HG03558 (cell line): ENCODE measurements at regions not wholly inside any gene's neighbourhood (a gene's known extent, or its start where the extent isn't known, plus 50 kb on each side); places are given as distances from the start of the nearest gene placed in this dataset.

Experiments
- ATAC-seq: cut with Tn5 transposase; IDR thresholded peaks from one replicate; pipeline ENCODE4 v1.9.1; 2021; ENCODE audit warnings: moderate number of reproducible peaks; ENCODE audit not compliant: unreplicated experiment; ENCODE audit errors: extremely low read depth

DNA sequence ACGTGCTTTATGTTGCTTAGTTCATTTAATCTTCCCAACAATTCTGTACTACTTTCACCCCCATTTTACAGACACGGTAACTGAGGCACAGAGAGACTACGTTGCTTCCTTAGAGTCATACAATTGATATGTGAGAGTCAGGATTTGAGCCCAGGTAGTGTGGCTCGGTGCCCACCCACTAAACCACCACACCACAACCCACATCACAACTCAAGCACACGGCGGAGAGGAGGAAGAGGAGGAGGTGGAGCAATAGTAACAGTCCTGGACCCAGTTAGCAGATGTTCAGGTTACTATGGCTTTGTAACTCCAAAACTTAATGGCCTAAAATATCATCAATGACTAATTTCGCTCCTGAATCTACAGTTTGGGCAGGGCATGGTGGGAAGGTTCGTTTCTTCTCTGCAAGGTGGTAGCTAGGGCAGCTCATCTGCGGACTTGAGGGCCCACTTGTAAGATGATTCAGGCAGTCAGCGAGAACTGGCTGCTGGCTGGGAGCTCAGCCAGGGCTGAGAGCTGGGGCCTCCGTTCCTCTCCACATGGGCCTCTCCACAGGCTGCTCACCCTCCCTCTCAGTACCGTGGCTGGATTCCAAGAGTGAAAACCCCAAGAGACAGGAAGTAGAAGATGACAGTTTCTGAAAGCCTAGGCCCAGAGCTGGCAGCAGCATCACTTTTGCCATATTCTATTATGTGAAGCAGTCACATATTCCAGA lies 167.1 kb downstream of the ZFP36L2 start:
- no peak for ATAC-seq

DNA sequence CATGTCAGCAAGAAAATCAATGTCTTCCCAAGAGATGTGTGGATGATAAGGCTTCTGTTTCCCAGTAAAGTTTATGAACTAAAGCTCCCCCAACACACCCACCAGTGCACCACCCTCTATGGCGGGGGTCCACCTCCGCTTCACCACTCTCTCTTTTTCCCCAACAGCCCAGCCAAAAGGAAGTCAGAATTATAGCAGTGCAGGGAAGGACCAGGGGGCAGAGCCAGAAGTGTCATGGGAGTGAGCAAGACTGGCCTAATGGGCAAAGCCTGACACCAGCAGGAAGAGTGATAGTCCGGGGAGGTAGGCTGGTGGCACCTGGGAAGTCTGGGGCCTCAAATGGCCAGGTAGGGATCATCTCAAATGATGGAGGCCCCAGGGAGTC lies 167.7 kb downstream of the ZFP36L2 start:
- ATAC-seq = no peak

DNA sequence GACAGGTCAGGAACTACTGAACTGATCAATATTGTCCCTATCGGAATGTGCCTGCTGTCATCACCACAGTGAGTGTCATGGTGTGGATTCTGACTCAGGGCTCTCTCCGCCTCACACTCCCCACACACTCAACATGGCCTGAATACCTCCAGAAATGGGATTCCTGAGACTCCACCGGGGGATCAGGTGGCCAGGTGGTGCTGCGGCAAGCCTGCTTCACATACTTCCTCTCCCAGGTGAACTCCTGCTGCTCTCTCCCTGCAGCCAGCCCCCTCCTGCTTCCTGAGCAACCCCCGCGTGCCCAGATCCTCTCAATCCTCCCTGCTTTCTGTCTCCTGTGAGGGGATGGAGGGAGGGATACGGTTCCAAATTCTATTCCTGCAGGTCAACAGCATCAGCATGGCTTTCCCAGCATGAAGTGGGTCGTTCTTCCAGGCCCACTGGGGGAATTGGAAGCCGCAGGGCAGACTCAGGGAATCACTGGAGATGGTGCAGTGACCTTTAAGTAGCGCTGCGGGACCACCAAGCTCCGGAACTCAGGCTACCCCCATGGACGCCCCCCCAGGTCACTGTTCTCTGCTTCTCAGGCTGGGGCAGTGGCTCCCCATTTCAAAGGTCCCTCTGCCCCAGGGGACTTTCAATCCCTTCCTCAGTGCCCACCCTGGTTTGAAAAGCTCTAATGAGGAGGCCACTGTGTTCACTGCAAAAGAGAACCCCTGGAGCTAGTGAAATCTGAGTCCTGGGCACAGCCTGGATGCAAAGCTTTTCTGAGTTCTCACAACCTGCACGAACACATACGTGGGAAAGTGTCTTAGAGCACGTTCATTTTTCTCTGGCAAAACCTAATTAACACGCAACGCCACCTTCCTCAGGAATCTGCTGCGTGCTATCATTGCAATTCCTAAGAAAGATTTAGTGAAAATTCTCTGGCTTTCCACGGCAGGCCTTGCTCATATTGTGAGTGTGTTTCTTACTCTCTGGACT lies 168.4 kb downstream of the ZFP36L2 start:
- no peak for ATAC-seq

DNA sequence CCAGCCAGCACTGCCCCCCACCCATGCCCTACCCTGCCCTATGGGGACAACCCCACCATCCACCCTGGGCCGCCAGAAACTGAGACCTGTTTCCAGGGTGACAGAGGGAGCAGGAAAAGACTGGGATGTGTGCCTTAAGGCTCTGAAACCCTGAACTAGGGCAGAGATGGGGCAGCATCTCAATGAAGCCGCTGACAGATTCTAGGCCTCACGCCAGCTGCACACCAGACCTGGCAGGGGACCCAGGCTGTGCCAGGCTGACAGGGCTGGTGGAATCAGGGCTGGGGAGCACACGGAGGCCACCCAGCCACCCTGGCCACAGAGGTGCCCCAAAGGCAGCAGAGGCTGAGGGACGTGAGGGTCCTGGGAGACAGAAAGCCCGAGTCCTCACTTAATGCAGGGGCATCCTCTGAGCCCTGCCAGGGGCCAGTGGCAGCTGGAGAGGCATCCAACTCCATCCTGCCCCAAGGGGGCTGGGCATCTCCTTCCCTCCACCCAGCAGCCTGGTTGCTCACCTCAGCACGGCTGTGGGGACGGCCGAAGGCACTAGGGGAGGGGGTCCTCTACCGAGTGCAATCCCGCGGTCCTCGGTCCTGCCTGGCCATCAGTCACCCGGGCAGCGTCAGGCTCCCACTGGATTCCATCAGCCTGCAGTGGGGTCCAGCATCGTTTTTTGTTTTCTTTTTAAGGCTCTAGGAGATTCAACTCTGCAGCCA lies 169.2 kb downstream of the ZFP36L2 start:
- ATAC-seq = no peak

DNA sequence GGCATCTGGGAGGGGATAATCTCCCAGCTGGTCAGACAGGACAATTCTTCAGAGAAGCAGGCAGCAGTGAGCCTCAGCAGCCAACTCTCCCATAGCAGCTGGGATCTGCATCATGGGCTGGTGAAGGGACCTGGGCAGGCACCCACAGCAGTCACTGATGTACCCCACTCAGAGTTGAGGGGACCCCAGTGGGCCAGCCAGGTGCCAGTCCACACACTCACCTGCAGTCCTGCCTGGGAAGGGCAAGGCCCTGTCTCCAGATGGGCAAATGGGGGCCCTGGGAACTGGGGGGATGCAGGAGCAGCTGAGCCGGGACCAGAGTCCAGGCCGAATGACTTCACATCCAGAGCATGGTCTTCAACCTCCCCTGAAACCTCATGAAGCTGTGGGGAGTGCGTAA lies 170.4 kb downstream of the ZFP36L2 start:
- no peak for ATAC-seq

DNA sequence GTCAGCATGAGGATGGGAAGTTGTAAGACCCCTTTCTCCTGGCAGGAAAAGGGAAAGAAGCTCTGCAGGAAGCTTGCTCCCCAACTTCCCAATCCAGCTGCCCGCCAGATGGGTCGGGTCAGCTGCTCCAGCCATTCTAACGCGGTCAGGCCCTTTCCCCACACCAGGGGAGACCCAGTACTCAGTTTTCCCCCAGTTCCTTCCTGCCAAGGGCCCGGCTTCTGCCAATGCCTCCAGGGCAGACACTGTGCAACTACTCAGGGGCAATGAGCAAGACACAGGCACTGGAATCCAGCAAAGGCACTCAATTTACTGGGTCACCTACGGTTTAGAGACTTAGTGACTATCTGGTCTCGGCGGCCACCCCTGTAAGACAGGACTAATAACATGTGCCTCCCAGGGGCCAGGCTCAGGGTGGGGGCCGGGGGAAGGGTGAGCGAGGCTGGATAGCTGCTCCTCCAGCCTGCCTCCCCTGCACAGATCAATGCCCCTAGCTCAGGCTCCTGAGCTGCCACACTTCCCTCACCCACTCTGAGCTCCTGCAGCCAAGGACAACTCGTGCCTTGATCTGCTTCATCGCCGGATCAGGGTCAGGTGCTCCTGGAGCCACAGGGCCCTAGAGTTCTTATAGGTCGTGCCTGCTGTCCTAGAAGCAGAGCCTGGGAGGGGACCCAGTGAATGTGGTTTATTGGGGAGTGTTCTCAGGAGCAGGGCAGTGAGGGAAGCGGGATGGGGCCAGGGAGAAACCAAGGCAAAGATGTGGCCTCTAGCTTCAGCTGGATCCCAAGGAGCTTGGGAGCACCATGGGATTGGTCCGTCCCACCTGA lies 171.1 kb downstream of the ZFP36L2 start:
- ATAC-seq = no peak

DNA sequence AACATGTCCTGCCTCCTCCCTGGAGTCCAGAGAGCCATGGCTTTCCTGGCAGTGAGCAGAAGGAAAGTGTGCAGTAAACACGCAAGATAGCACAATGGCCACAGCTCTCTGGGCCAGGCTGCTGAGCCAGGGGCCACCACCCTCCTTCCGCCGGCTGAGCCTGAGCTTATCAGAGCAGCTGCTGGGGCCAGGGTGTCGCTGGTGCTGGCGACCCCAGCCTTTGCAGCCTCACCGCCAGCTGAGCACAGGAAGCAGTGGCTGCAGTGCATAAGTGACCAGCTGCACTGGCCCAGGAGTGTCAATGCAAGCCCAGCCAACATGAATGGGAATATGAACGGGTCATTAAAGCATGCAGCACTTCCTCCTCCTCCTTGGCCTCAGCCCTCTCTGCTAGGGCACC lies 172.0 kb downstream of the ZFP36L2 start:
- no peak for ATAC-seq

DNA sequence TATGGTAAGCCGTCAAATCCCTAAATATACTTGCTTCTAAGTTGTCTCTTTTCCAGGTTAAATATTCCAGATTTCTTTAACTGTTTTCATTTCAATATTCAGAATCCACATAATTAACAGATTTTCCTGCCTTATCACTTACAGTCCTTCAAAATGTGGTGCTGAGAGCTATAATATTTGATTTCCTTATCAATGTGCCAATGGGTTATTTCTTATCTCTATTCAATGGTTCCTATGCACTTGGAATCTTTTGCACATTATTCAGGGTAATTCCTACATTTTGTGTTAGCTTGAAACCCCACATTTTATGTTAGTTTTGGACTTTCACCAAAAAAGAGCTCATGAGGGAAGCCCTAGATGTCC lies 173.5 kb downstream of the ZFP36L2 start:
- no peak for ATAC-seq

DNA sequence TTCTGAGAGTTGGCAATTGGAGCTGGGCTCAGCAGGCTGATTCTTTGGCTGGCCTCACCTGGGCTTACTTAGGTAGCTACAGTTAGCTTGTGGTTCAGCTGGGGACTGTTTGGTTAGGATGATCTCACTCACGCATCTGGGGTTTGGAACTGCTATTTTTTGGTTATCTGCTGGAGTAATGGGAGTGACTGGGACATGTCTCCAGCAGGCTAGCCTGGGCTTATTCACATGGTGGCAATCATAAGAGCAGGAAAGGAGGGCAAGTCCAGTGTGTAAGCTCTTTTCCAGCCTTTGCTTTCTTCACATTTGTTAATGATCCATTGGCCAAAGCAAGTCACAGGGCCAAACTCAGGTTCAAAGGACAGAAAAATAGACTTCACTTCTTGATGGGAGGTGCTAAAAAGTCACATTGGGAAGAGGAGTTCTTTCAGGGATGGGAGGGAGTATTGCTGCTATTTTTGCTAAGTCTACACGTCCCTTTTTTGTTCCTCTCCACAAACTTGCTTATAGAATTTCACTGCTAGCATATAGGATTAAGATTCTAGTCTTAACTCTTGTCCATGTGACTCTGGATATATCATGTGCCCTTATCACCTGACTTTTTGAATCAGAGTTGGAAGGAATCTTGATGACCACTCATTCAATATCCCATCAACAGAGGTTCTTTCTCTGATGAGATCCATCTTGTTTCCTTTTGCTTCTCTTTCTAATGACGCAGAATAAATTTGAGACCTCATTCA lies 174.0 kb downstream of the ZFP36L2 start:
- ATAC-seq = no peak

DNA sequence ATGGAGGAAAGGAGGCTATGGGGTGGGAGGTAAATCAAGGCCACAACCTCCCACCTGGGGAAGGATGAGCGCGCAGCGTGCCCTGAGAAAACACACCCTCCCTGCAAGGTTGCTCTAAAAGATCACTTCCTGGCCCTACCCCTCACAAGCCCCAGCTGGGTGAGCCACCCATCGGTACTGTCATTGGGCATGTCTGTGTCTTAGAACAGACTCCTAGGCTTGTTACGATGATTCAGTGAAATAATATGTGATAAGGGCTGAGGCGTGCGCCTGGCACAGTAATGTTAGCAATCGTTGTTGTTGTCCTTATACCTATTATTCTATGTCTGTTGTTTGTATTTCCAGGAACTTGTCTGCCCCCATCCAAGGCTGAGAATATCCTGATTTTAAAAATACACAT lies 175.1 kb downstream of the ZFP36L2 start:
- ATAC-seq = no peak

DNA sequence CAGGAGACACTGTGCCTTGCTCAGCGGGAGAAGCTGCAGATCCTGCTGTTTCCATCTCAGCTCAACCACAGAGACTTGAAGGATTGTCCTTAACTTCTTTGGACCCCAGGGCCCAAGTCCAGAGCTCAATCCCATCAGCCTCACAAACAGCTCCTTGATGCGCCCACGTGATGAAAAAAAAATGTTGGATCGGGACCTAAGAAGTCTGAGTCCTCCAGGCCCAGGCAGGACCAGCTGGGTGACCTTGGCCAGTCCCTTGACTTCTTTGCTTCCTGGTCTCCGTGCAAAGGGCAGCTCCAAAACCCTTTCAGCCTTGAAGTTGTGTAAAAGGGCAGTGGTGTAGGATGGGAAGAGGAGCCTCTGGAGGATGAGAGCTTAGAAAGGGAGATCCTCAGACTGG lies 175.5 kb downstream of the ZFP36L2 start:
- no peak for ATAC-seq

DNA sequence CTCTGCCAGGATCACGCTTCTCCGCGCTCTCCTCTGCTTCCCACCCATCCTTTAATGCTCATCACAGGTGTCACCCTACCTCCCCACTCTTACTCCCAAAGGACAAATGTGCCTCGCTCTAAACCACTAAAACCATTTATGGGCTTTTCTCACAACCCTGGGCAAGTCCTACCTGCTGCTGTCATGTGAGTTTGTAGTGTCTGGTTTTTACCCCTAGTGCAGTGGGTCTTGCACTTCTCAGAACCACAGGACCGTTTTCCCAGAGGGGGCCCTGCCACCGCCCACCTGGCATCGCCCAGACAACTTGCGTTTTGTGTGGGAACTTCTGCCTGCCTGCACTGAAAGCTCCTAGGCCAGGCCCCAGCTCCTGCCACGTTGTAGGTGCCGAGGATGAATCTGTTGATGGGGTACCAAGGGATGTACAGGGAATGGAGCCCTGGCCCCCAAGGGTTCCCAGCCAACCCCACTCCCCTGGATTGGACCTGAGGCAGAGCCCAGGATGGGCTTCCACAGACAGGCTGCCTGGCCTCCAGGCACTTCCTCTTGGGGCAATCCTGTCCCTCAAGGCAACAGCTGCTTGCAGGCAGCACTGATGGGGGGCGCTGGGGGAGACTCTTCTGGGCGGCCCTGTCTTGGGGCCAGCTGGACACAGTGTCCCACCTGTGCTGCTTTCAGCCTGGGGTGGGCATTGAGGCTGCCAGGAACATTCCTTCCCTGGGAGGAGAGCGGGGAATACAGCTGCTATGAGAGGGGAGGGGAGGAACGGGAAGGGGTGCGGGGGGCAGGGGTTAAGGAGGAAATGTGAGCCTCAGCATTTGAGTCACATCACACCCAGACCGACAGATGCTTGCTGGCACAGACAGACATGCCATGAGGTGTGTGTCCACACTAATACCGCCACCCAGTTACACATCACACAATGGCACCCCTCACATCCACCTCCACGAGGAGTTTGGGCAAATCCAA lies 176.3 kb downstream of the ZFP36L2 start:
- ATAC-seq = no peak

DNA sequence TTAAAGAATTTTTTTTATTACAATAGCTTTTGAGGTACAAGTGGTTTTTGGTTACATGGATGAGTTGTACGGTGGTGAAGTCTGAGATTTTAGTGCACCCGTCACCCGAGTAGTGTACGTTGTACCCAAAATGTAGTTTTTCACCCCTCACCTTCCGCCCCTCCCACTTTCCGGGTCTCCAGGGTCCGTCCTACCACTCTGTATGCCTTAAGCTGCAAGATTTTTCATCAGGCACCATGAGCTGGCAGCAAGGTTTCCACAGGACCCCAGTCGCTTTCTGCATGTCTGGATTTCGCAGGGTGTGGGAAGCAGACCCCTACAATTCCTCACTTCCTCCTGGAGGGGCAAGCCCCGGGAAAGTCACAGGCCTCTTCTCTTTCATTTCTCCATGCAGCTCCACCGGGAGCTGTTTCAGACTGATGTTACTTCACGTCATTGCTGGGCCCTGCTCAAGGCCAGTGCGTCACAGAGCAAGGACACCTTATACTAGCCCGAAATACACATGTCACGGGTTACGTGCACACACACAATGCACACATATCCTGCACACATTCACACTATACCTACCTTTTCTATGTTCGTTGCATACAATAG lies 179.1 kb downstream of the ZFP36L2 start:
- ATAC-seq = no peak

DNA sequence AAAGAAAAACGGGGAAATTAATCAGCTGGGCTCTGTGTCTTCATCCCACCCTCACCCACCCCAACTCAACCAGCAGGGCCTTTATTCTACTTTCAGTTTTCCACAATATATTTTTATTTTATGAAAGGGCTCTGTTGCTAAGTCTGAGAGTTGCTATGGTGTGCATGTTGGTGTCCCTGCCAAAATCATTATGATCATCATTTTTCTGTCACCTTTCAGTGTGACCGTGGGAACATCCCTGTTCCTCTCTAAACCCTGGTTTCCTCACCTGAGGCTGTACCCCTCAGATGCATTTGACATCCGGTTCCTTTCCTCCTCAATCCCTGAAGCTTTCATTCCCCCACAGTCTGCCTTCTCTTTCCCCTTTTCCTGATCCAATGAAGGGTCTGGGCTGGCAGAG lies 180.5 kb downstream of the ZFP36L2 start:
- ATAC-seq = no peak

DNA sequence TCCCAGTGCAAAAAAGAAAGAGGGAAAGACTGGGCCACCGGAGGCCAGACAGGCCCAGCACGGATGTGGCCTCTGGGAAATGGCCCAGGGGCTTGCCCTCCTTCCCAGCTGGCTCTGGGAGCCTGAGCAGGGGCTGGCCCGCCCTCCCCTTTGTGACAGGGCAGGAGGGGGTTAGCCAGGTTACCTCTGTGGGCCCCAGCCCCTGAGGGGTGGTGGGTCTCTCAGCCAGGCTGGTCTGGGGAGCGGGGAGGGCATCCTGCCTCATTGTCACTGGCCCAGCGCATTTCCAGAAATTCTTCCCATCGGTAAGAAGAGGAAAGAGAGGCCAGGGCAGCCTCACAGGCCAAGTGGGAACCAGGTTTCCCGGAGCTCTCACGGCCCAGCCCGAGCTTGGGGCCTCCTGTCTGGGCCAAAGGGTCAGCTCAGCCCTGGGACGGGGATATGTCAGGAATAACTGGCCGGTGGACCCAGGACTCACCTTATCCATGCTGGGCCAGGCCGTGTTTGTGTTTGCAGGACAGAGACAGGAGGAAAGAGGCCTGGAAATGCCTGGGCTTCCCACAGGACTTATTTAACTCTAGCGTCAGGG lies 182.2 kb downstream of the ZFP36L2 start:
- no peak for ATAC-seq

DNA sequence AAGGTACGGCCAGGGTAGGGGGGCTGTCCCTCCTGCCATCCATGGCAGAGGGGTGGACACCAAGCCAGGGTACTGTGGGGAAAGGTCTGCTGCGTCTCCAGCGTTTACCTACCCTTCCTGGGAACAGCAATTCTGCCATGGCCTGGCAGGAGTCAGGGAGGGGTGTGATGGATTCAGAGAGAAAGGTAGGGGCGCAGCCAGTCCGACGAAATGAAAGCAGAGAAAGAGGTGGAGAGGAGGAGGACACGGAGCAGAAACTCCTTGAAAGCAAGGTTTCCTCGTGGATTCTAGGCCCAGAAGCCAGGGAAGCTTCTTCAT lies 182.9 kb downstream of the ZFP36L2 start:
- ATAC-seq = no peak

DNA sequence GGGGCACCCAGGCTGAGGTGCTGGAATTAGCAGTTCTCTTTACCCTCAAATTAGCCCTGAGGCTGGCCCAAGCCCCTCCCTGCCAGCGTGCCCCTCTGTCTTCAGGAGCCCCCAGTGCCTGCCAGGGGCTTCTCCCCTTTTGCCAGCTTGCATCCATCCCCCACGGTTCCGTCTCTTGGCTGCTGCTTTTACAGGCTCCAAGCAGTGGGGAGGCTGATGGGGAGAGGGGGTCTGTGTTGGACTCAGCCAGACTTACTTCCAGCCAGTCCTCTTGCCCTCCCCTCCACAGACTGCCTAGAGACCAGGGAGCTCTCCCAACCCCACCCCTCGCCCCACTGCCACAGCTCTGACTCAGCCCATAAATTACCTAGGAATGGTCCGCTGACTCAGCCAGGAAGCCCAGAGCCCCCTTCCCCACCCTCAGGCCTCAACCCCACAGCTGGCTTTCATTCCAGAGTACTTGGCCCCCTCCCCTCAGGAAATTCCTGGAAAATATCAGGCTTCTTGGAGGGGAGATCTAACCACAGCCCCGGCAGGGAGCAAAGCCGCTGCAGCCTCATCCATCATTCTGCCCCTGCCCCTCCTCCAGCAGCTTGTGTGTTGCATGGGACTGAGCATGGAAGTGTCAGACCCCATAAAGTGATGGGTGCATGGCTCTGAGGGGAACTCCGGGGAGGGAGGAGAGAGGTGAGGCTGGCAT lies 184.6 kb downstream of the ZFP36L2 start:
- no peak for ATAC-seq
